ENCODE measurements at regions not wholly inside any gene's neighbourhood (a gene's known extent, or its start where the extent isn't known, plus 50 kb on each side); places are given as distances from the start of the nearest gene placed in this dataset.

- H3K4me2 ChIP-seq (ENCODE audit: extremely low read depth, insufficient read depth, low read length) = no peak overlapping the region
- TF ChIP-seq EZH2 (IDR thresholded peaks at IDR 0.05; ENCODE audit: low read length, missing control alignments) = no peak
- no peak for TF ChIP-seq CTCF (conservative IDR thresholded peaks at IDR 0.05 in 1 of 2, IDR thresholded peaks at IDR 0.05 in 1 of 2; ENCODE audit: low read depth in 1 of 2, low read length in 2 of 2)
- no peaks in the 10 kb centered on the region for H3K4me1 ChIP-seq (ENCODE audit: control insufficient read depth, extremely low read depth, insufficient read depth, low read length)
- no peak overlapping the region for H3K4me3 ChIP-seq (replicated peaks in 1 of 4; ENCODE audit: control extremely low read depth in 1 of 4, insufficient read depth in 1 of 4, low read depth in 3 of 4, low read length in 4 of 4)
- H4K20me1 ChIP-seq (ENCODE audit: control insufficient read depth, extremely low read depth, insufficient read depth, low read length) = no peaks in the 10 kb centered on the region
- no peak overlapping the region for H3K27ac ChIP-seq (ENCODE audit: insufficient read depth, low read length)
- no peak overlapping the region for H3K9ac ChIP-seq (ENCODE audit: insufficient read depth, low read length)
- H3K36me3 ChIP-seq (ENCODE audit: control insufficient read depth, insufficient read depth, low read length) = no peaks in the 10 kb centered on the region
- no peaks in the 10 kb centered on the region for H3K27me3 ChIP-seq (ENCODE audit: control insufficient read depth, insufficient read depth, low read length)
- no peak overlapping the region for H2AFZ ChIP-seq (ENCODE audit: low read length)
- H3K79me2 ChIP-seq (ENCODE audit: control insufficient read depth, insufficient read depth, low read length) = no peaks in the 10 kb centered on the region
- DNase-seq (ENCODE audit: low read depth in 2 of 2) = no peak
- H3K9me3 ChIP-seq (ENCODE audit: control insufficient read depth, insufficient read depth, low read depth, low read length) = no peaks in the 10 kb centered on the region
Measured at GRCh38 chr3:40864915-40865314, 334.4 kb upstream of the CTNNB1 start.

GRCh38 chr3:40867797-40868196 lies 331.5 kb upstream of the CTNNB1 start:
- Histone ChIP-seq H4K20me1 (ENCODE audit: control insufficient read depth, extremely low read depth, insufficient read depth, low read length) (no peaks in the 10 kb centered on the region), H3K36me3 (ENCODE audit: control insufficient read depth, insufficient read depth, low read length) (no peaks in the 10 kb centered on the region), H3K9ac (ENCODE audit: insufficient read depth, low read length) (no peak overlapping the region), H3K9me3 (ENCODE audit: control insufficient read depth, insufficient read depth, low read depth, low read length) (no peaks in the 10 kb centered on the region), H3K79me2 (ENCODE audit: control insufficient read depth, insufficient read depth, low read length) (no peaks in the 10 kb centered on the region), H3K4me1 (ENCODE audit: control insufficient read depth, extremely low read depth, insufficient read depth, low read length) (no peaks in the 10 kb centered on the region), H3K27me3 (ENCODE audit: control insufficient read depth, insufficient read depth, low read length) (no peaks in the 10 kb centered on the region), H2AFZ (ENCODE audit: low read length) (no peak overlapping the region), H3K4me2 (ENCODE audit: extremely low read depth, insufficient read depth, low read length) (no peak overlapping the region), H3K4me3 (replicated peaks in 1 of 4; ENCODE audit: control extremely low read depth in 1 of 4, insufficient read depth in 1 of 4, low read depth in 3 of 4, low read length in 4 of 4) (no peak overlapping the region), H3K27ac (ENCODE audit: insufficient read depth, low read length) (no peak overlapping the region)
- DNase-seq (ENCODE audit: low read depth in 2 of 2) = no peak
- TF ChIP-seq CTCF (conservative IDR thresholded peaks at IDR 0.05 in 1 of 2, IDR thresholded peaks at IDR 0.05 in 1 of 2; ENCODE audit: low read depth in 1 of 2, low read length in 2 of 2) (no peak), EZH2 (IDR thresholded peaks at IDR 0.05; ENCODE audit: low read length, missing control alignments) (no peak)

GRCh38 chr3:40869013-40869412 lies 330.3 kb upstream of the CTNNB1 start:
- H3K4me1 ChIP-seq (ENCODE audit: control insufficient read depth, extremely low read depth, insufficient read depth, low read length) = no peaks in the 10 kb centered on the region
- no peak overlapping the region for H2AFZ ChIP-seq (ENCODE audit: low read length)
- no peaks in the 10 kb centered on the region for H4K20me1 ChIP-seq (ENCODE audit: control insufficient read depth, extremely low read depth, insufficient read depth, low read length)
- no peak overlapping the region for H3K4me3 ChIP-seq (replicated peaks in 1 of 4; ENCODE audit: control extremely low read depth in 1 of 4, insufficient read depth in 1 of 4, low read depth in 3 of 4, low read length in 4 of 4)
- no peaks in the 10 kb centered on the region for H3K36me3 ChIP-seq (ENCODE audit: control insufficient read depth, insufficient read depth, low read length)
- H3K4me2 ChIP-seq (ENCODE audit: extremely low read depth, insufficient read depth, low read length) = no peak overlapping the region
- no peak overlapping the region for H3K9ac ChIP-seq (ENCODE audit: insufficient read depth, low read length)
- TF ChIP-seq CTCF (conservative IDR thresholded peaks at IDR 0.05 in 1 of 2, IDR thresholded peaks at IDR 0.05 in 1 of 2; ENCODE audit: low read depth in 1 of 2, low read length in 2 of 2) = no peak
- no peak for TF ChIP-seq EZH2 (IDR thresholded peaks at IDR 0.05; ENCODE audit: low read length, missing control alignments)
- no peak overlapping the region for H3K27ac ChIP-seq (ENCODE audit: insufficient read depth, low read length)
- H3K9me3 ChIP-seq (ENCODE audit: control insufficient read depth, insufficient read depth, low read depth, low read length) = no peaks in the 10 kb centered on the region
- H3K79me2 ChIP-seq (ENCODE audit: control insufficient read depth, insufficient read depth, low read length) = no peaks in the 10 kb centered on the region
- H3K27me3 ChIP-seq (ENCODE audit: control insufficient read depth, insufficient read depth, low read length) = no peaks in the 10 kb centered on the region
- DNase-seq (ENCODE audit: low read depth in 2 of 2) = no peak

All from fibroblast of lung (primary cell).